ENCODE measurements at regions not wholly inside any gene's neighbourhood (a gene's known extent, or its start where the extent isn't known, plus 50 kb on each side); places are given as distances from the start of the nearest gene placed in this dataset.
"Not testable (repeated sequence)": the region's sequence is repeated elsewhere in the genome, so short reads cannot be mapped to it uniquely, and the experiment has no call there.

GRCh38 chr6:100203400-100203799 lies 209.4 kb upstream of the MCHR2 start:
- 80% methylated on average over 1 of the region's 3 CpGs; no CpG with 5 or more reads in 1 of the 2 experiments for WGBS, 2 experiments (ENCODE audit: insufficient coverage in 2 of 2)
- Histone ChIP-seq H3K9me3 (ENCODE audit: control insufficient read depth, low read length) (no peaks in the 10 kb centered on the region), H3K27ac (ENCODE audit: low read depth, low read length, severe bottlenecking) (no peak overlapping the region), H3K36me3 (ENCODE audit: control insufficient read depth, insufficient read depth, low read length) (no peaks in the 10 kb centered on the region), H3K4me1 (ENCODE audit: control insufficient read depth, insufficient read depth, low read length, poor library complexity, severe bottlenecking) (peaks cover 5% of the 10 kb centered on the region), H3K4me3 (ENCODE audit: extremely low read depth, insufficient read depth, low read length, poor library complexity, severe bottlenecking) (no peak overlapping the region)

GRCh38 chr6:100202417-100203194 lies 208.6 kb upstream of the MCHR2 start:
- Histone ChIP-seq H3K4me3 (ENCODE audit: extremely low read depth, insufficient read depth, low read length, poor library complexity, severe bottlenecking) (no peak overlapping the region), H3K27ac (ENCODE audit: low read depth, low read length, severe bottlenecking) (peak overlapping the region; percentile 62), H3K4me1 (ENCODE audit: control insufficient read depth, insufficient read depth, low read length, poor library complexity, severe bottlenecking) (peaks cover 5% of the 10 kb centered on the region), H3K9me3 (ENCODE audit: control insufficient read depth, low read length) (no peaks in the 10 kb centered on the region), H3K36me3 (ENCODE audit: control insufficient read depth, insufficient read depth, low read length) (no peaks in the 10 kb centered on the region)
- 56% methylated on average over 1 of the region's 2 CpGs; no CpG with 5 or more reads in 1 of the 2 experiments for WGBS, 2 experiments (ENCODE audit: insufficient coverage in 2 of 2)

GRCh38 chr6:100196214-100196982 lies 202.4 kb upstream of the MCHR2 start:
- not testable (repeated sequence) for H3K36me3 ChIP-seq (ENCODE audit: control insufficient read depth, insufficient read depth, low read length); H3K4me3 ChIP-seq (ENCODE audit: extremely low read depth, insufficient read depth, low read length, poor library complexity, severe bottlenecking); H3K27ac ChIP-seq (ENCODE audit: low read depth, low read length, severe bottlenecking); H3K4me1 ChIP-seq (ENCODE audit: control insufficient read depth, insufficient read depth, low read length, poor library complexity, severe bottlenecking); H3K9me3 ChIP-seq (ENCODE audit: control insufficient read depth, low read length)
- WGBS, 2 experiments (ENCODE audit: insufficient coverage in 2 of 2), result 95 to 97% methylated on average over 16 to 17 of the region's 37 CpGs

- no CpG with 5 or more reads among the region's 2 CpGs for WGBS, 2 experiments (ENCODE audit: insufficient coverage in 2 of 2)
- not testable (repeated sequence) for H3K4me1 ChIP-seq (ENCODE audit: control insufficient read depth, insufficient read depth, low read length, poor library complexity, severe bottlenecking); H3K9me3 ChIP-seq (ENCODE audit: control insufficient read depth, low read length); H3K4me3 ChIP-seq (ENCODE audit: extremely low read depth, insufficient read depth, low read length, poor library complexity, severe bottlenecking); H3K36me3 ChIP-seq (ENCODE audit: control insufficient read depth, insufficient read depth, low read length); H3K27ac ChIP-seq (ENCODE audit: low read depth, low read length, severe bottlenecking)
Observed at GRCh38 chr6:100195244-100195643, 201.2 kb upstream of the MCHR2 start.

GRCh38 chr6:100194535-100194934 lies 200.5 kb upstream of the MCHR2 start:
- Histone ChIP-seq H3K9me3 (ENCODE audit: control insufficient read depth, low read length) (no peaks in the 10 kb centered on the region), H3K4me3 (ENCODE audit: extremely low read depth, insufficient read depth, low read length, poor library complexity, severe bottlenecking) (no peak overlapping the region), H3K4me1 (ENCODE audit: control insufficient read depth, insufficient read depth, low read length, poor library complexity, severe bottlenecking) (no peaks in the 10 kb centered on the region), H3K27ac (ENCODE audit: low read depth, low read length, severe bottlenecking) (no peak overlapping the region), H3K36me3 (ENCODE audit: control insufficient read depth, insufficient read depth, low read length) (no peaks in the 10 kb centered on the region)
- no CpG with 5 or more reads among the region's 3 CpGs for WGBS, 2 experiments (ENCODE audit: insufficient coverage in 2 of 2)

GRCh38 chr6:100188754-100189153 lies 194.7 kb upstream of the MCHR2 start:
- Histone ChIP-seq H3K4me1 (ENCODE audit: control insufficient read depth, insufficient read depth, low read length, poor library complexity, severe bottlenecking) (no peaks in the 10 kb centered on the region), H3K4me3 (ENCODE audit: extremely low read depth, insufficient read depth, low read length, poor library complexity, severe bottlenecking) (no peak overlapping the region), H3K36me3 (ENCODE audit: control insufficient read depth, insufficient read depth, low read length) (no peaks in the 10 kb centered on the region), H3K9me3 (ENCODE audit: control insufficient read depth, low read length) (no peaks in the 10 kb centered on the region), H3K27ac (ENCODE audit: low read depth, low read length, severe bottlenecking) (no peak overlapping the region)
- WGBS, 2 experiments (ENCODE audit: insufficient coverage in 2 of 2), result 80 to 100% methylated on average over 1 of the region's 1 CpG

- H3K9me3 ChIP-seq (ENCODE audit: control insufficient read depth, low read length), result no peaks in the 10 kb centered on the region
Observed at GRCh38 chr6:100186552-100186951, 192.5 kb upstream of the MCHR2 start.

GRCh38 chr6:100185615-100186014 lies 191.6 kb upstream of the MCHR2 start:
- no peaks in the 10 kb centered on the region for H3K9me3 ChIP-seq (ENCODE audit: control insufficient read depth, low read length)
- no peaks in the 10 kb centered on the region for H3K4me1 ChIP-seq (ENCODE audit: control insufficient read depth, insufficient read depth, low read length, poor library complexity, severe bottlenecking)
- no peak overlapping the region for H3K4me3 ChIP-seq (ENCODE audit: extremely low read depth, insufficient read depth, low read length, poor library complexity, severe bottlenecking)
- WGBS, 2 experiments (ENCODE audit: insufficient coverage in 2 of 2), result 64 to 67% methylated on average over 1 to 3 of the region's 3 CpGs
- H3K36me3 ChIP-seq (ENCODE audit: control insufficient read depth, insufficient read depth, low read length), result no peaks in the 10 kb centered on the region
- H3K27ac ChIP-seq (ENCODE audit: low read depth, low read length, severe bottlenecking), result no peak overlapping the region

More at GRCh38 chr6:100186552-100186951, 192.5 kb upstream of the MCHR2 start:
- WGBS, 2 experiments (ENCODE audit: insufficient coverage in 2 of 2), result 100% methylated on average over 1 to 3 of the region's 5 CpGs
- Histone ChIP-seq H3K4me1 (ENCODE audit: control insufficient read depth, insufficient read depth, low read length, poor library complexity, severe bottlenecking) (no peaks in the 10 kb centered on the region), H3K4me3 (ENCODE audit: extremely low read depth, insufficient read depth, low read length, poor library complexity, severe bottlenecking) (no peak overlapping the region), H3K36me3 (ENCODE audit: control insufficient read depth, insufficient read depth, low read length) (no peaks in the 10 kb centered on the region), H3K27ac (ENCODE audit: low read depth, low read length, severe bottlenecking) (no peak overlapping the region)

- WGBS, 2 experiments (ENCODE audit: insufficient coverage in 2 of 2), result 100% methylated on average over 3 of the region's 3 CpGs
- Histone ChIP-seq H3K4me3 (ENCODE audit: extremely low read depth, insufficient read depth, low read length, poor library complexity, severe bottlenecking) (no peak overlapping the region), H3K36me3 (ENCODE audit: control insufficient read depth, insufficient read depth, low read length) (no peaks in the 10 kb centered on the region), H3K4me1 (ENCODE audit: control insufficient read depth, insufficient read depth, low read length, poor library complexity, severe bottlenecking) (no peaks in the 10 kb centered on the region), H3K27ac (ENCODE audit: low read depth, low read length, severe bottlenecking) (no peak overlapping the region), H3K9me3 (ENCODE audit: control insufficient read depth, low read length) (no peaks in the 10 kb centered on the region)
Observed at GRCh38 chr6:100184473-100184872, 190.4 kb upstream of the MCHR2 start.

GRCh38 chr6:100182313-100182712 lies 188.3 kb upstream of the MCHR2 start:
- Histone ChIP-seq H3K4me1 (ENCODE audit: control insufficient read depth, insufficient read depth, low read length, poor library complexity, severe bottlenecking) (no peaks in the 10 kb centered on the region), H3K27ac (ENCODE audit: low read depth, low read length, severe bottlenecking) (no peak overlapping the region), H3K36me3 (ENCODE audit: control insufficient read depth, insufficient read depth, low read length) (no peaks in the 10 kb centered on the region), H3K4me3 (ENCODE audit: extremely low read depth, insufficient read depth, low read length, poor library complexity, severe bottlenecking) (no peak overlapping the region), H3K9me3 (ENCODE audit: control insufficient read depth, low read length) (no peaks in the 10 kb centered on the region)
- WGBS, 2 experiments (ENCODE audit: insufficient coverage in 2 of 2), result 80 to 100% methylated on average over 1 of the region's 1 CpG

- no peaks in the 10 kb centered on the region for H3K9me3 ChIP-seq (ENCODE audit: control insufficient read depth, low read length)
- no peaks in the 10 kb centered on the region for H3K36me3 ChIP-seq (ENCODE audit: control insufficient read depth, insufficient read depth, low read length)
- H3K4me1 ChIP-seq (ENCODE audit: control insufficient read depth, insufficient read depth, low read length, poor library complexity, severe bottlenecking), result no peaks in the 10 kb centered on the region
- H3K4me3 ChIP-seq (ENCODE audit: extremely low read depth, insufficient read depth, low read length, poor library complexity, severe bottlenecking), result no peak overlapping the region
- no peak overlapping the region for H3K27ac ChIP-seq (ENCODE audit: low read depth, low read length, severe bottlenecking)
- WGBS, 2 experiments (ENCODE audit: insufficient coverage in 2 of 2), result 67% methylated on average over 1 of the region's 3 CpGs; no CpG with 5 or more reads in 1 of the 2 experiments
Observed at GRCh38 chr6:100181309-100181708, 187.3 kb upstream of the MCHR2 start.

All from mesodermal cell (in vitro differentiated cells).